B cell (primary cell): ENCODE measurements at regions not wholly inside any gene's neighbourhood (a gene's known extent, or its start where the extent isn't known, plus 50 kb on each side); places are given as distances from the start of the nearest gene placed in this dataset.
"Not testable (repeated sequence)": the region's sequence is repeated elsewhere in the genome, so short reads cannot be mapped to it uniquely, and the experiment has no call there.

Source experiments
- ATAC-seq: fragments of 200-7000 bp; cut with Tn5 transposase; one replicate; pipeline ENCODE4 v1.10.0; 2021; ENCODE audit warnings: low read depth, mild to moderate bottlenecking, moderate number of reproducible peaks, moderate library complexity
- CTCF ChIA-PET: fragments of 350-600 bp; sonication (Branson Sonifier 250); formaldehyde crosslinking; loops from one replicate; lab custom pipeline; 2021; ENCODE audit warnings: antibody characterized with exemption, inconsistent platforms; lab: Charles Lee
- POLR2A ChIA-PET: fragments of 350-600 bp; sonication (Branson Sonifier 250); formaldehyde crosslinking; loops from one replicate; lab custom pipeline; 2021; ENCODE audit warnings: antibody characterized with exemption; lab: Charles Lee
- DNase-seq: peaks from one replicate; pipeline ENCODE4 v3.0.0; 2013
- H2AFZ ChIP-seq: 2 replicates; pipeline ENCODE4 v1.6.1; 2012; ENCODE audit warnings: mild to moderate bottlenecking, low read depth, low read length; ENCODE audit not compliant: insufficient read depth, poor library complexity, severe bottlenecking
- H3K27ac ChIP-seq, 2 donors: 1 replicate in 1 of 2; 2 replicates in 1 of 2; pipeline ENCODE4 v1.5.1; 2012 to 2013; ENCODE audit warnings: low read length in 2 of 2, mild to moderate bottlenecking in 2 of 2, moderate library complexity in 1 of 2
- H3K27me3 ChIP-seq, 4 experiments: fragments of 200-600 bp in 1 of 4; sonication (generic) in 1 of 4; replicated peaks in 1 of 4; 1 replicate in 2 of 4; 2 replicates in 2 of 4; pipeline versions ENCODE4 v1.6.1 to v1.7.0; 2013 to 2016; ENCODE audit warnings: low read length in 3 of 4, mild to moderate bottlenecking in 2 of 4, mixed read lengths in 1 of 4, moderate library complexity in 1 of 4; ENCODE audit not compliant: insufficient read depth in 4 of 4, control insufficient read depth in 3 of 4; ENCODE audit errors: control extremely low read depth in 1 of 4
- H3K36me3 ChIP-seq, 2 experiments: replicated peaks in 1 of 2; 1 replicate in 1 of 2; 2 replicates in 1 of 2; pipeline versions ENCODE4 v1.6.1 to v1.7.1; 2013; ENCODE audit warnings: low read length in 1 of 2; ENCODE audit not compliant: insufficient read depth in 2 of 2, control insufficient read depth in 1 of 2; ENCODE audit errors: control extremely low read depth in 1 of 2, extremely low read depth in 1 of 2
- H3K4me1 ChIP-seq, 2 donors: fragments of 200-600 bp in 1 of 2; sonication (generic) in 1 of 2; 1 replicate in 1 of 2; 2 replicates in 1 of 2; pipeline versions ENCODE4 v1.5.1 to v1.6.1; 2013 to 2017; ENCODE audit warnings: low read length in 2 of 2; ENCODE audit not compliant: control insufficient read depth in 2 of 2, insufficient read depth in 2 of 2
- H3K4me2 ChIP-seq: replicated peaks from 2 replicates; pipeline ENCODE3; 2012; ENCODE audit warnings: mild to moderate bottlenecking, low read depth, low read length; ENCODE audit not compliant: poor library complexity, severe bottlenecking
- H3K4me3 ChIP-seq, 5 experiments: fragments of 200-600 bp in 1 of 5; sonication (generic) in 1 of 5; 1 replicate in 3 of 5; 2 replicates in 2 of 5; pipeline versions ENCODE4 v1.5.1 to v1.7.0; 2011 to 2016; ENCODE audit warnings: low read length in 4 of 5, mild to moderate bottlenecking in 4 of 5, low read depth in 2 of 5, control low read depth in 1 of 5, moderate library complexity in 1 of 5; ENCODE audit not compliant: insufficient read depth in 1 of 5; ENCODE audit errors: control extremely low read depth in 1 of 5, extremely low read depth in 1 of 5
- H3K79me2 ChIP-seq: fragments of 200-600 bp; sonication (generic); one replicate; pipeline ENCODE4 v1.6.0; 2016; ENCODE audit warnings: low read length; ENCODE audit not compliant: control insufficient read depth, insufficient read depth
- H3K9ac ChIP-seq: fragments of 200-600 bp; sonication (generic); 2 replicates; pipeline ENCODE4 v1.6.1; 2017; ENCODE audit warnings: mild to moderate bottlenecking, low read length, moderate library complexity
- H3K9me3 ChIP-seq, 3 donors: one replicate each; pipeline versions ENCODE4 v1.6.1 to v1.7.1; 2013; ENCODE audit warnings: low read length in 2 of 3; ENCODE audit not compliant: control insufficient read depth in 2 of 3, insufficient read depth in 1 of 3; ENCODE audit errors: control extremely low read depth in 1 of 3
- H4K20me1 ChIP-seq: 2 replicates; pipeline ENCODE4 v1.6.0; 2012; ENCODE audit warnings: mild to moderate bottlenecking, low read length; ENCODE audit not compliant: insufficient read depth, control insufficient read depth, poor library complexity, severe bottlenecking
- H3K27ac Mint-ChIP-seq: one replicate; pipeline ENCODE4 v1.8.0; 2021; ENCODE audit warnings: mixed read lengths
- H3K27me3 Mint-ChIP-seq: one replicate; pipeline ENCODE4 v1.8.0; 2021; ENCODE audit warnings: mixed read lengths
- H3K4me1 Mint-ChIP-seq: one replicate; pipeline ENCODE4 v1.8.0; 2021; ENCODE audit warnings: mixed read lengths
- H3K4me3 Mint-ChIP-seq: one replicate; pipeline ENCODE4 v1.8.0; 2021; ENCODE audit warnings: mixed read lengths
- H3K9me3 Mint-ChIP-seq: one replicate; pipeline ENCODE4 v1.8.0; 2022; ENCODE audit warnings: mixed read lengths; ENCODE audit not compliant: insufficient read depth
- EZH2 ChIP-seq: IDR thresholded peaks from 2 replicates; pipeline ENCODE4 v1.6.1; 2012; ENCODE audit warnings: borderline replicate concordance, low read depth, mild to moderate bottlenecking, moderate library complexity, low read length; ENCODE audit not compliant: insufficient read depth, poor library complexity, severe bottlenecking
- WGBS: methylation state at CpG from one replicate; pipeline ENCODE4 v1.1.5; 2013; ENCODE audit warnings: missing lambda C conversion rate; ENCODE audit not compliant: insufficient coverage; 5-methylcytosine and 5-hydroxymethylcytosine counted together
- intact Hi-C: fragments of 100-400 bp; cut with micrococcal nuclease; formaldehyde crosslinking; loops from one replicate; pipeline ENCODE4 v1.10.0; 2022
- TF ChIP-seq, protein P1 (sequence below): fragments of 200-600 bp; IDR thresholded peaks from one replicate; pipeline ENCODE4 v1.8.0; 2022; ENCODE audit warnings: antibody characterized with exemption, mild to moderate bottlenecking

DNA sequence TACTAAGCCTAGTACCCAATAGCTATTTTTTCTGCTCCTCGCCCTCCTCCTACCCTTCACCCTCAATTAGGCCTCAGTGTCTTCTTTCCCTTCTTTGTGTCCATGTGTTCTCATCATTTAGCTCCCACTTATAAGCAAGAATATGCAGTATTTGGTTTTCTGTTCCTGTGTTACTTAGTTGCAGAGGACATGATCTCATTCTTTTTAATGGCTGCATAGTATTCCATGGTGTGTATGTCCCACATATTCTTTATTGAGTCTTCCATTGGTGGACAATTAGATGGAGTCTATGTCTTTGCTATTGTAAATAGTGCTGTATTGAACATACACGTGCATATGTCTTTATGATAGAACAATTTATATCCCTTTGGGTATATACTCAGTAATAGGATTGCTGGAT lies 106.9 kb upstream of the NR5A2 start:
- TF ChIP-seq, protein P1, sequence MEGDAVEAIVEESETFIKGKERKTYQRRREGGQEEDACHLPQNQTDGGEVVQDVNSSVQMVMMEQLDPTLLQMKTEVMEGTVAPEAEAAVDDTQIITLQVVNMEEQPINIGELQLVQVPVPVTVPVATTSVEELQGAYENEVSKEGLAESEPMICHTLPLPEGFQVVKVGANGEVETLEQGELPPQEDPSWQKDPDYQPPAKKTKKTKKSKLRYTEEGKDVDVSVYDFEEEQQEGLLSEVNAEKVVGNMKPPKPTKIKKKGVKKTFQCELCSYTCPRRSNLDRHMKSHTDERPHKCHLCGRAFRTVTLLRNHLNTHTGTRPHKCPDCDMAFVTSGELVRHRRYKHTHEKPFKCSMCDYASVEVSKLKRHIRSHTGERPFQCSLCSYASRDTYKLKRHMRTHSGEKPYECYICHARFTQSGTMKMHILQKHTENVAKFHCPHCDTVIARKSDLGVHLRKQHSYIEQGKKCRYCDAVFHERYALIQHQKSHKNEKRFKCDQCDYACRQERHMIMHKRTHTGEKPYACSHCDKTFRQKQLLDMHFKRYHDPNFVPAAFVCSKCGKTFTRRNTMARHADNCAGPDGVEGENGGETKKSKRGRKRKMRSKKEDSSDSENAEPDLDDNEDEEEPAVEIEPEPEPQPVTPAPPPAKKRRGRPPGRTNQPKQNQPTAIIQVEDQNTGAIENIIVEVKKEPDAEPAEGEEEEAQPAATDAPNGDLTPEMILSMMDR: no peak
- no peak for TF ChIP-seq EZH2
- Histone ChIP-seq H4K20me1 (no peaks in the 10 kb centered on the region), H3K9ac (no peak overlapping the region), H3K4me3 (no peak overlapping the region), H3K9me3 (no peaks in the 10 kb centered on the region), H2AFZ (no peak overlapping the region), H3K4me1 (no peaks in the 10 kb centered on the region), H3K4me2 (no peak overlapping the region), H3K27ac (no peak overlapping the region), H3K79me2 (no peaks in the 10 kb centered on the region), H3K27me3 (no peaks in the 10 kb centered on the region), H3K36me3 (no peaks in the 10 kb centered on the region)
- DNase-seq (no peak), ATAC-seq (no peak)
- ChIA-PET POLR2A (no interaction called here), CTCF (no interaction called here)
- Mint-ChIP-seq H3K27me3 (peaks cover 44% of the 10 kb centered on the region), H3K9me3 (no peaks in the 10 kb centered on the region), H3K4me1 (no peaks in the 10 kb centered on the region), H3K27ac (no peak overlapping the region), H3K4me3 (no peak overlapping the region)
- intact Hi-C loops: no loop called here
- no CpG with 5 or more reads among the region's 2 CpGs for WGBS

DNA sequence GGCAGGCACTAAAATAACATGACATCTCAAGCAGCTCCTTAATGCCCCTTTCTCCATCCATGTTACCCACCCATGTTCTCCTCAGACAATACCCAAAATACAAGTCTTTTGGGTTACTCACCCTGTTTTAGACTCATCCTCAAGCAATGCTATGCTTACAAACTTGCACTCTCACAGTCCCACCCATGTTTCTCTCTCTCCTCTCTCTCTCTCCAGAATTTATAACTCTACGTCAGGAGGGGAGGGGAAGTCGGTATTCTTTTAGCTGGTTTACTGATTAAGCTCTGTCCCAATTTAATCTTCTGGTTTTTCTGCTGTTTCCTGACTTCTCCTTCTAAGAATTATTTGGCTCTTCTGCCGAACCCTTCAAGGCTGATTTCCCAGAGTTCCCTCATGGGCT lies 98.0 kb upstream of the NR5A2 start:
- TF ChIP-seq, protein P1: no peak
- TF ChIP-seq EZH2: no peak

DNA sequence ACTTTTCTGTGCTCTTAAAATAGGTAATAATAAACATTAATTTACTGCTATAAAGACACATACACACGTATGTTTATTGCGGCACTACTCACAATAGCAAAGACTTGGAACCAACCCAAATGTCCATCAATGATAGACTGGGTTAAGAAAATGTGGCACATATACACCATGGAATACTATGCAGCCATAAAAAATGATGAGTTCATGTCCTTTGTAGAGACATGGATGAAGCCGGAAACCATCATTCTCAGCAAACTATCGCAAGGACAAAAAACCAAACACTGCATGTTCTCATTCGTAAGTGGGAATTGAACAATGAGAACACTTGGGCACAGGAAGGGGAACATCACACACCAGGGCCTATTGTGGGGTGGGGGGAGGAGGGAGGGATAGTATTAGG lies 97.4 kb upstream of the NR5A2 start:
- ATAC-seq, POLR2A ChIA-PET, H3K27ac Mint-ChIP-seq: not testable (repeated sequence)

More for the DNA sequence above, 98.0 kb upstream of the NR5A2 start:
- H3K4me3 Mint-ChIP-seq: no peak overlapping the region
- no peaks in the 10 kb centered on the region for H3K4me1 ChIP-seq
- H4K20me1 ChIP-seq: no peaks in the 10 kb centered on the region
- H3K27me3 Mint-ChIP-seq: no peaks in the 10 kb centered on the region
- H3K9me3 ChIP-seq: peaks cover 0 to 8% (median 0%) of the 10 kb centered on the region in 3 donors
- H3K36me3 ChIP-seq: no peaks in the 10 kb centered on the region
- WGBS: no CpG with 5 or more reads among the region's 3 CpGs
- POLR2A ChIA-PET: no interaction called here
- no peak for DNase-seq
- H2AFZ ChIP-seq: no peak overlapping the region
- peaks cover 8% of the 10 kb centered on the region for H3K4me1 Mint-ChIP-seq
- CTCF ChIA-PET: no interaction called here
- no peaks in the 10 kb centered on the region for H3K79me2 ChIP-seq
- no peak overlapping the region for H3K9ac ChIP-seq
- no peak overlapping the region for H3K4me2 ChIP-seq
- intact Hi-C loops: no loop called here
- no peaks in the 10 kb centered on the region for H3K27me3 ChIP-seq
- no peak overlapping the region for H3K27ac ChIP-seq
- no peak for ATAC-seq
- H3K4me3 ChIP-seq: no peak overlapping the region
- no peak overlapping the region for H3K27ac Mint-ChIP-seq
- H3K9me3 Mint-ChIP-seq: no peaks in the 10 kb centered on the region

More for the DNA sequence above, 97.4 kb upstream of the NR5A2 start:
- H3K9ac ChIP-seq, H3K4me1 ChIP-seq, H3K4me2 ChIP-seq, H3K79me2 ChIP-seq, H3K4me1 Mint-ChIP-seq, CTCF ChIA-PET, H3K27me3 ChIP-seq, H3K36me3 ChIP-seq, intact Hi-C loops, H2AFZ ChIP-seq, H3K9me3 Mint-ChIP-seq, H3K27me3 Mint-ChIP-seq, H3K4me3 ChIP-seq, H3K9me3 ChIP-seq, H3K27ac ChIP-seq, H3K4me3 Mint-ChIP-seq, H4K20me1 ChIP-seq, DNase-seq: not testable (repeated sequence)
- no CpG with 5 or more reads among the region's 5 CpGs for WGBS
